NCI-H2227 (cell line): ENCODE measurements at regions not wholly inside any gene's neighbourhood (a gene's known extent, or its start where the extent isn't known, plus 50 kb on each side); places are given as distances from the start of the nearest gene placed in this dataset.
"Not testable (repeated sequence)": the region's sequence is repeated elsewhere in the genome, so short reads cannot be mapped to it uniquely, and the experiment has no call there.

Source experiments
- DNase-seq: peaks from one replicate; lab custom pipeline; 2025; ENCODE audit not compliant: unreplicated experiment; lab: John Stamatoyannopoulos, UW

GRCh38 chr12:107365703-107366102 is 272.4 kb upstream of the CRY1 start:
- no peak for DNase-seq

DNA sequence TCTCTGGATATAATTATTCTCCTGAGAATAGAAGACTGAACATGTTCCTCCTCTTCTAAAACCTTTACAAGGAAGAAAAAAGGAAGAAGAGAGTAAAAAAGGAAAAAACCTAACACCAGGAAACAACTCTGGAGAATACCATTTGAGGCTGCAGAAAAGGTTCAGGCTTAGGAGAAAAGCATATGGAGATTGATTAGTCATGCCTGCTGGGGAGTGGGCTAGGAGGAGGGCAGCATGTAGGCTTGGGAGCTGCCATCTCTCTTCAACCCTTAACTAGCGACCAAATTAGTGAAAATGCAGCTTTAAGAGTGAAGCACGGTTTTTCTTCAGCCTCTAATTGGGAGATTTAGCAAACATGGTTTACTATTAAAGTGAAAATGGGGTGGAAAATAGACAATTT is 273.0 kb upstream of the CRY1 start:
- DNase-seq, result no peak

- DNase-seq, result no peak
Measured at GRCh38 chr12:107368586-107368985, 275.2 kb upstream of the CRY1 start.

DNA sequence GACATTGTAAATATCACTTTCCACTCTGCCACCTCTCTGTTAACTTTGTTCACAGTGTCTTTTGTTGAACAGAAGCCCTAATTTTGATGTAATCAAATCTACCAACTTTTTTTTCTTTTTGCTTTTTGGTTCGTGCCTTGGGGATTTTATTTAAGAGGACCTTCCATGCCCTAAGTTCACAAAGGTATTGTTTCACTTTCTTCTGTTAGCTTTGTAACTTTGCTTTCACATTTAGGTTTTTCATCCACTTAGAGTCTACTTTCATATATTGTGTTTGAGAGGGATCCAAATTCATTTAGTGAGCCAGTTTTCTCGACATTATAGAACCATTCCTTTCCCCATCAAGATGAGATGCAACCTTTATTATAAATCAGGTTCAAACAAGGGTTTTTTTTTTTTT is 275.7 kb upstream of the CRY1 start:
- DNase-seq, result no peak

DNA sequence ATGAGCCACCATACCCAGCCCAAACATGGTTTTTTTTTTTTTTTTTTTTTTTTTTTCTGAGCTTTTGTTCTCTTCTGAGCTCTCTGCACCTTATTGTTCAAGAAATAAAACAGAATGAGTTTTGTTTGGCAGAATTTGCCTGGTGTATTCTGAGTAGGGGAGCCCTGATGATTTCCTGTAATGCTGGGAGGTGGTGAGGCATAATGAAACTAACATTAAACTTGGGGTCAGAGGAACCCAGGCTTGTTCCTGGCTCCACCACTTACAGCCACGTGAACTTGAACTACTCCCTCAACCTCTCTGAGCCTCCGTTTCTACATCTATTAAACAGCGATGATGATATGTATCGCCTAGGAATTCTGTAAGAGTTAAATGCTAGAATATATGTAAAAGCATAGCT is 276.3 kb upstream of the CRY1 start:
- no peak for DNase-seq

- no peak for DNase-seq
Measured at GRCh38 chr12:107372229-107372658, 278.9 kb upstream of the CRY1 start.

DNA sequence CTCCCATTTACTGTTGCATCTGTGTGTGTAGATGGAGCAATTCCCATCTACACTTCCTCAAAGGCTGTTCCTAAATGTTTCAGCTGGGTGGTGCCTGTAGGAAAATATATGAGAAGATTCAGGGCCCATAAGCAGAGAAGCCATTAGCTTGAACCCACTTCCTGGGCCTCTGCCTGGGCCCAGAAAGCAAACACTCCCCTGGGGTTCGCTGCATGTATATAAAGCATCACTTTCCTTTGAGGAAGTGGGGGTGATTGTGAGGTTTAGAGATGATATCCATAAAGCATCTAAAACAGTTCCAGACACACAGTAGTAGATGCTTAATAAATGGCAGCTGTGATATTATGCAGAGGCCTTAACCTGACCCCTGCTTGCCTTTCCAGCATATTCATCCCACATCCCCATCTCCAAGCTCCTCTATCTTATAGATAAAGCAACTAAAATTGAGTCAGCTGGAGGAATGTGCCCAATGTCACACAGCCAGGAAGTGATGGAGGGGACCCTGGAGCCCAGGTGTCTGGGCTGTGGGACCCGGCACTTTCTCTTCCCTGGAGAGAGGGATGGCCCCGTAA is 280.0 kb upstream of the CRY1 start:
- DNase-seq, result no peak

GRCh38 chr12:107374161-107374840 is 281.0 kb upstream of the CRY1 start:
- no peak for DNase-seq

DNA sequence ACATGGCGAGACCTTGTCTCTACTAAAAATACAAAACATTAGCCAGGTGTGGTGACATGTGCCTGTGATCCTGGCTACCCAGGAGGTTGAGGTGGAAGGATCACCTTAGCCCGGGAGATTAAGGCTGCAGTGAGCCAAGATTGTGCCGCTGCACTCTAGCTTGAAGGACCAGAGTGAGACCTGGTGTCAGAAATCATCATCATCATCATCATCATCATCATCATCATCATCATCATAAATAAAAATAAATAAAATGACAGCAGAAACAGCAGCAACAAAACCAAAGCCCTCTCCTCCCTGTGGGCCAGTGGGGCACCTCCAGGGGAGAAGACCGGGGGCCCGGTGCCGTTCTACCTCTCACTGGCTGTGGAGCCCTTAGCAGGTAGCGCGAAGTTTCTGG is 281.9 kb upstream of the CRY1 start:
- DNase-seq, result no peak

GRCh38 chr12:107377596-107378385 is 284.4 kb upstream of the CRY1 start:
- DNase-seq, result no peak

GRCh38 chr12:107378609-107379008 is 285.3 kb upstream of the CRY1 start:
- DNase-seq, result no peak

DNA sequence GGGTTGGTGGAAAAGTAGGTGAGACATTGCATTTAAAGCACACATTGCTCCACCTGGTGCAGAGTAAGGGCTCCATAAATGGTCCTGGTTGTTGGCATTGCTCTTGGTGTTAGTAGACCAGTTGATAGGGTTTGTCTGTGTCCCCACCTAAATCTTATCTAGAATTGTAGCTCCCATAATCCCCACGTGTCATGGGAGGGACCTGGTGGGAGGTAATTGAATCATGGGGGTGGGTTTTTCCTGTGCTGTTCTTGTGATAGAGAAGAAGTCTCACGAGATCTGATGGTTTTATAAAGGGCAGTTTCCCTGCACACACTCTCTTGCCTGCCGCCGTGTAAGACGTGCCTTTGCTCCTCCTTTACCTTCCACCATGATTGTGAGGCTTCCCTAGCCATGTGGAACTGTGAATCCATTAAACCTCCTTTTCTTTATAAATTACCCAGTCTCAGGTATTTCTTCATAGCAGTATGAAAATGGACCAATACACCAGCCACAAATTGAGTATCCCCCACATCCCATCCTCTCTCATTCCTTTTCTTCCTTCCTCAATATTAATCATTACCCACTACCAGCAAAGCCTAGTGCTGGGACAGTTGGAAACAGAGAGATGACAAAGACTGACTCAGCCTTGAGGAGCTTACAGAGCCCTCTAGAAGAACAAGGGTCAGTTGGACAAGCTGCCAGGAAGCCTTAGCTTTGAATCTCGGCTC is 285.9 kb upstream of the CRY1 start:
- not testable (repeated sequence) for DNase-seq

GRCh38 chr12:107379852-107380567 is 286.7 kb upstream of the CRY1 start:
- DNase-seq, result peak; percentile 68

DNA sequence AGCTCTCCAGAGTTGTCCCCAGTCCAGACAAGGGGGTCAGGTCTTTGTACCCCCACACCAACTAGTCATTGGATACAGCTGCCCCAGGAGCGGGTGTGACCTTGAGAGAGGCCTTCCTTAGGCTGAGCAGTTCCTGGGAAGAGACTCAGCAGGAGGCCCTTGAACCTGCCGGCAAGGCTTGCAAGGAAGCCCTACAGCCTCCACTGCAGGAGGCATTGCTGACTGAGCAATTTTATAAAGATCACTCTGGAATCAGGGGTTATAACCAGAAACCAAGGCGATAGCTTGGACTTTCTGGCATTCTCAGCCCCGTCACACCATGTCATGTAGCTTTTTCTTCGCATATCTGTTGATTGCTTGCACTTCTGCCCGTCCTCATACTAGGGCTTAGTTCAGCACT is 291.3 kb upstream of the CRY1 start:
- DNase-seq, result no peak

- DNase-seq, result no peak
Measured at GRCh38 chr12:107385509-107385908, 292.2 kb upstream of the CRY1 start.

GRCh38 chr12:107386569-107386968 is 293.2 kb upstream of the CRY1 start:
- peak; percentile 22 for DNase-seq

GRCh38 chr12:107388263-107388662 is 294.9 kb upstream of the CRY1 start:
- no peak for DNase-seq

- DNase-seq, result no peak
Measured at GRCh38 chr12:107390414-107390813, 295.2 kb upstream of the PWP1 start.

- no peak for DNase-seq
Measured at GRCh38 chr12:107393043-107393717, 292.4 kb upstream of the PWP1 start.

- DNase-seq, result no peak
Measured at GRCh38 chr12:107394693-107395092, 290.9 kb upstream of the PWP1 start.
